T-helper 1 cell treated with Interleukin-12 subunit alpha and Interleukin-12 subunit beta and Interleukin-4 antibody, amounts not matched to agents 30 ng/mL and 1 ng/mL, for 36 hours (primary cell): ENCODE measurements at regions not wholly inside any gene's neighbourhood (a gene's known extent, or its start where the extent isn't known, plus 50 kb on each side); places are given as distances from the start of the nearest gene placed in this dataset.
"Not testable (repeated sequence)": the region's sequence is repeated elsewhere in the genome, so short reads cannot be mapped to it uniquely, and the experiment has no call there.

Experiments used
- intact Hi-C: fragments of 100-400 bp; cut with micrococcal nuclease; formaldehyde crosslinking; loops from one replicate; pipeline ENCODE4 v1.15.1; 2024

DNA sequence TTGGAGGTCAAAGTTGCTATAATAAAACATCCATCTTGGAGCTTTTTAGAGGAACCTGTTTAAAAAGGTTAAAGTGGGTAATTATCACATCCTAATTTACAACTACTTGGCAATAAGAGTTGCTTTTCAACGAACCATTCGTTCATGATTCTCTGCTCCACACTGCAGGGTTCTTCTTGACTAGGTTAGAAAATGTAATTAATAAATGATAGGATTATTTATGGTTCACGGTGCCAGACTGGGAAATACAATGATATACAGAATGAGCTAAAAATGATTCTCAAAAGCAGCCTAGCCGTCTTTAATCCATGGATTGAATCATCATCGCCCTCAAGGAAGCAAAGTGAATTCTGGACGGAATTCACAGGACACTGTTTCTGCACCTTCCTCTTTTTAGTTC is 291.2 kb downstream of the TEX29 start:
- intact Hi-C loops = no loop called here

DNA sequence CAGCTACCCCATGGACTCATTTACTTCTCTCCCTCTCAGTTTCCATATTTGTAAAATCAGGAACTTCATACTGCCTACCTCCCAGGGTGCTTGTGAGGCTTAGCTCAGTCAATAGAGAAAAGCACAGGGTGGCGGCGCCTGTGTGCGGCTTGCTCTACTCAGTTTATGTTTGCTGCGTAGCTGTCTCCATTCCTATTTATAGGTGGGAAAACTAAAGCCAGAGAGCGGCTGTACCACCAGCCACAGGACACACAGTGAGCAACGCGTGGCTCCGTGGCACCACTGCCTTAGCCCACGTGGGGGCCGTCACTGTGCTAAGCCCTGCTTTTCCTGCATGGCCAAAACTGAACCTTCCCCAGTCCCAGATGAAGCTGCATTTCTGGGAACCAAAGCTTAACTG is 292.4 kb downstream of the TEX29 start:
- intact Hi-C loops = no loop called here

DNA sequence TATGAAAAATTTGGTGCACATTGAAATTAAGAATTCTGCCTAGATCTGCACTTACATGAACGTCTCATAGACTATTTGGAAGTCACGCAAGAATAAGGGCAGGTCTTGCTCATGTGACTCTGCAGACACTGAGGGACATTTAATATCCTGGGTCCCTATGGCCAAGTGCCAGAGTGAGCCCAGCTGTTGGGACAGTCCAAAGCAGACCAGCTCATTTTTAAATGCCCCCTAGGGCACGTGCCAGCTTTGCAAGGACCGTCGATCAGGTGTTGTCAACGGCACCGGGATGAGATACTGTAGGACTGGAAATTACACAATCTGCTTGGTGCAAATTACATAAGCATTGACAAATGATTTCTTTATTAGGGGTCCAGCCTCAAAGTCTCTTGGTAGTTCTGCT is 293.6 kb downstream of the TEX29 start:
- intact Hi-C loops = no loop called here

DNA sequence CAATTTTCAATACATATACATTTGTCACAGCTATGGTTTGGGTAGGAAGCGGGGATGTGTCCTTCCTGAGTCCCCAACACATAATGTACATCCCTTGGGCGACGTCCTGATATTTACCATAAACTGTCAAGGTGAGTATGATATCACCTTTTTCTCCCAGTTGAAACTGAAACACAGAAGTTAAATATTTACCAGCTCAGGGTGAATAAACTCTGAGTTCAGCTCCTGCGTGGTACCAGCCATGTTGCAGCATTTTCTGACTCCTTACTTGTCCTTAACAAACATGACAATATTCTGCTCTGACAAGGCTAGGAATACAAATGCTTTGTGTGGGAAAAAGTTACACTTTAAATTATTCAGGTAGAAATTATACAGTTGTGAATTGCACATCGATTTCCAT is 294.2 kb downstream of the TEX29 start:
- intact Hi-C loops = no loop called here

DNA sequence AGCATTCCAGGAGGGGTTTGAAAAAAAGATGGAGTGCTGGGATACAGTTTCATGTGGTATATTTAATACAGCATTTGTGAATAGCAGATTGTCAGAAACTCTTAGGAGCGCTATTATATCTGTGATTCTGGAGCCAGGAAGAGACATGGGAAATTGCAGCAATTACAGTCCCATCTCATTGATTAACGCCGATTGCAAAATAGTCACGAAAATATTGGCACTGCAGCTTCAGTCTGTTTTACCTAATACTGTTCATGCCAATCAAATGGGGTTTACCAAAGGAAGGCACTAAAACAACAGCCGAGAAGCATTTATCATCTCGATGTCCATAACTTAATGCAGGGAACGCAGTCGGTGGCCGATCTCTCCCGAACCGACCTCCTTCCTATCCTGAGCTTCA is 295.8 kb downstream of the TEX29 start:
- intact Hi-C loops = no loop called here

DNA sequence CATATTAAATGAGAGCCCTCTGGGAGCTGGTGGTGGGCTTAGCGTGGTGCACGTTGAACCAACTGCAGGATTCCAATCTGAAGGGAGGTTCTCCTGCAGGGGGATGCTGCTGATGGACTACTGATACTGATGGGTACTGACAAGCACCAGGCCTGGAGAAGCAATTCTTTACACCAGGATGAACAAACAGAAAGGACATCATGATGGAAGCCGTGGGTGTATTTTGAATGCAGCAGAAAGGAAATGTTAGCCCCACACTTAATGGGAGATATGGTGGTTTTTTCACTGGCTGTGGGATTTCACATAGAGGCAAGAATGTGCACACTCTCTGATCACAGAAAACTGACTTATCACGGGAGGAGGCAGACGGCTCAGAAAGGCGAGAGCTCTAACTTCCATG is 299.7 kb downstream of the TEX29 start:
- intact Hi-C loops = no loop called here

DNA sequence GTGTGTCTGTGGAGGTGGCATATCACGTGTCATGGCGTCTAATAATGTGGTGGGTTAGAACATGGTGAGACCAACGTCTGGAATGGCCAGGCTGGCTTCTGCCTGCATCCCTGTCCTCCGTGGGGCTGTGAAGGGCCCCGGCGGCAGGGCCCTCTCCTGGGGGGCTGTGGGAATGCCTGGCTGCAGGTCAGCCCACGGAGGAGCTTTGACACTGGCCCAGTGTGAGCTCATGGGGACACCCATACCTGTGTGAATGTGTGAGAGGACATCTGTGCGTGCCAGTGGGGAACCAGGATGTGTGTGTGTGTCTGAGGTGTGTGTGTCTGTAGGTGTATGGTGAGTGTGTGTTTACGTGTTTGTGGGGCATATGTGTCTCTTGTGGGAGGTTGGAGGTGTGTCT is 300.1 kb downstream of the TEX29 start:
- intact Hi-C loops = no loop called here

DNA sequence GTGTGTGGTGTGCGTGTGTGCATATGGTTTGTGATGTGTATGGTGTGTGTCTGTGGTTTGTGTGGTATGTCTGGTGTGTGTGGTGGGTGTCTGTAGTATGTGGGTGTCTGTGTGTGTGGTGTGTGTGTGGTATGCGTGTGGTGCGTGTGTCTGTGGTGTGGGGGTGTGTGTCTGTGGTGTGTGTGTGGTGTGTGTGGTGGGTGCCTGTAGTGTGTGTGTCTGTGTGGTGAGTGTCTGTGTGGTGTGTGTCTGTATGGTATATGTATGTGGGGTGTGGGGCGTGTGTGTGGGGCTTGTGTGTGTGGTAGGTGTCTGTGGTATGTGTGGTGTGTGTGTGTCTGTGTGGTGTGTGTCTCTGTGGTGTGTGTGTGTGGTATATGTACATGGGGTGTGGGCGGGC is 300.7 kb downstream of the TEX29 start:
- intact Hi-C loops = no loop called here

DNA sequence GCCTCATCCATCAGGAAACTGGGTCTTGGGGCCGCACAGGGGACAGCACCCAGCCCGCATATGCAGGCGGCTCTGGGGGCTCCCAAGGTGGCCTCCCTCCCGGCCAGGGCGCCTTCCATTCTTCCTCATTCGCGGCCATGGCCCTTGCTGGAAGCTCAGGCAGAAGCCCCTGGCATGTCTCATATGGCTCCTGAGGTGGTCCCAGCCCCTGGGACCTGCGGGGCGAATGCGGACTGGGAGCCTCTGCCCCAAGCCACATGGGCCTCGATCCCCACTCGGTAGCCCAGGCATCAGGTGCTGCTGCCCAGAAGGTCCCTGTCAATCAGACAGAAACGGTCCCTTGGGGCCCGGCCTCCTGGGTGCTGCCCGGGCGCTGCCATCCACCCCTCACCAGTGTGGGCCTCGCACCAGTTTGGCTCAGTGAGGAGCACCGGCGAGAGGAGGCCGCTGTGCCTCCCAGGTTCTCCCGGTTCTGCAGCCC is 301.6 kb downstream of the TEX29 start:
- intact Hi-C loops = no loop called here

DNA sequence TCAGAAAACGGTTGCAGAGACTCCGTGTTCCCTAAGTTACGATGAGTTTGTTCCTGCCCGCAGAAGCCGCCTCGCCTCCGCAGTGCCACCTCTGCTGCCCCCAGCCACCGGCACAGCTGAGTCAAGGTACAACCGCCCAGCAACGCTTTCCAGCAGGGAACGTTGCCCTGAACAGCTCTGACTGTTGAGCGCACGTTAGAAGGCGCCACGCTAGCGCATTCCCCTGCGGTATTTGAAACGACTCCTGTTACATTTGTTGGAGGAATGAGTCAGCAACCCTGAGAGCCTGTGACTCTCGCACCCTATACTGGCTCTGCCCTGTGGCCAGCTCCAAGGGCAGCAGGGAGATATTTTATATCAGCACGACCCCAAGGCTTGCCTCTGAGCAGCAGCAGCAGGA is 302.8 kb downstream of the TEX29 start:
- intact Hi-C loops = no loop called here

DNA sequence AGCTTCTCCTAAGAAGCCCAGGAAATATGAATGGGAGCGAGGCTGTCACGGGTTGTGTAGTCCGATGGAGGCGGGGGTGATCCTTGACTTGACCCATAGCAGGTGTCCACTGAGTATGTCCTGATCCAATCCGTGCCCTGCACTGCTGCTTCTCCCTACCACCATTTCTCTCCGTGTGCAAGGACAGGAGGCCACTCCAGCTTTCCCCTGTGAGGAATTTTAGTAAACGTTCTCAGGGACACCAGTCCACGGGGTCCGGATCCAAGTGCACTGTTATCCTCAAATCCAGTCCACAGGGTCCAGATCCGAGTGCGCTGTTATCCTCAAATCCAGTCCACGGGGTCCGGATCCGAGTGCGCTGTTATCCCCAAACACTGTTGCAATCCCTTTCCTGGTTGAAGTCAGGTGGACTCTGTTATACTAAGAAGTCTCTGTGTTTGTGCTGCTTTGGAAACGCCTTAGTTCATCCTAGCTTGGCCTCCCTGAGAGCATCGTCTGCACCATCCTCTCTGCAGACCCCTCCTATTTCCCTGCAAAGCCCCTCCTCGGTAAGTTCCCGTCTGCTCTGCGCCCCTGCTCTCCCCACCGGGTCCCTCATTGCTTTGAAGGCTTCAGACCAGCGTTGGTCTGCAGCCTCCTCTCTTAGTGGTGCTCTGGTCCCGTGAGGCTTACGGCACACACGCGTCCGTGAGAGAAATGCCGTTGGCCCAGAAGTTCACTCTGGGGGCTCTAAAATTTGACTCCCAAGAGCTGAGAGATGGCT is 303.5 kb downstream of the TEX29 start:
- intact Hi-C loops = no loop called here

DNA sequence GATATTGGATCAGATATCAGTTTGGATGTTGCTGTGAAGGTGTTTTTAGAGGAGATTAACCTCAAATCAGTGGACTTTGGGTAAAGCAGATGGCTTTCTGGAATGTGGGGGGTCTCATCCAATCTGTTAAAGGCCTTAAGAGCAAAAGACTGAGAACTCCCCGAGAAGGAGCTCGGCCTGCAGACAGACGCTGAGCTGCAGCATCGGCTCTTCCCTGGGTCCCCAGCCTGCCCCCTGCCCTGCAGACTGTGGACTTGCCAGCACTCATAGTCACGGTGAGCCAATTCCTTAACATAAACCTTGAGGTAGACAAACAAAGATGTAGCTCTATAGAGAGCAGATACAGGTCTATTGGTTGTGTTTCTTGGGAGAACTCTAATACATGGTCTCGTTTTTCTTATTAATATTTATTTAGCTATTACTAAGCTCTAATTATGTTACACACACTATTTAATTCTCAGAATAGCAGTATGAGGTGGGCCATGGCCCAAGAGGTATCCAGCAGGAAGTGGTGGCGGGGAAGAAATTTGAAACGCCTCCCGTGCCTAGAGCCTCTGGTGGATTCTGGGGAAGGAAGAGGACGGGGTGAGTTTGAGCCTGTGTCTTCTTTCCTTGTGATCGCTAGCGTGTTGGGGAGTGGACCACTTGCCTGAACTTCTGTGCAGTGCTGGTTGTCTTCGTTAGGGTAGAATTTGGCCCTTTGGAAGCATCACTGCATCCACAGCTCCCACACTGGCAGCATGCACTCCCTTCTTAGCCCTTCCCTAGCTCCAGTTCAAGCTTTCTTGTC is 305.3 kb downstream of the TEX29 start:
- intact Hi-C loops = no loop called here

DNA sequence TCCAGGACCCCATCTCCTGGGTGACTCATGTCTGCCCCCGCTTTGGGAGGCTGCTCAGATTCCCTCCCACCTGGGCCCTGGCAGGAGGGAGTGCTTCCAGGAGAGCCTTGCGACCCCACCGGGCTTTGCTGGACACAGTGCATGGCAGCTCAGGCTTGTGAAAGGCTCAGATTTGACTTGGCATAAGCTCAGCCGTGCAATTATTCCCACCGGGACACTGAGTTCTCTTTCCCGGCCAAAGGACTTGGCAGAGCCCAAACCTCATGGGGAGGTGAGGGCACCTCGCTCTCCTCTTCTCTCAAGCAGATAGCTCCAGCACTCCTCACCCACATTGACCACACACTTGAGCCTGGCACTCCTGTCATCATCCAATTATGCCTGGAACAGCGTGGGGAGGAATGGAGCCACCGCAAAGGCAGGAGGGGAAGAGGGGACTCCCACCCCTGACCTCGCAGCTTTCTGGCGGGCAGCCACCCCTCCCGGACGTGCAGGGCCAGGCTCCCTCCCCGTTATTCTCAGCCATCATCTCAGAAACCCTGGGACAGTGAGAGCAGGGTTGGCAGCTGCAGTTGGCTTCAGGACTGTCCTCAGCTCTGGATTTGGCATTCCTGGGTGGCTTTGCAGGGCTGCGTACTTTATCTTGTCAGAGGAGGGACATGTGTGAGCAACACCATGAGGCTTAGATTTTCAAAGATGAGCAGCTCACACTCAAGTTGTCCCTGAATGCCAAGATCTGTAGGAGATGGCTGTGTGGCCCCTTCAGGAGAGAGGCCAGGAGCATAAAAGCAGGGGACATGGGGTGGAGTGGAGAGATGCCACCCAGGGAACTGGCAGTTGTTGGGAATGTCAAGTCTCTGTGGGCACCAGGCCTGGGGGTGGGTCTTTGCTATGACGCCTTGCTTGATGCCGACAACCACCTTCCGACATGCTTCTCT is 306.2 kb downstream of the TEX29 start:
- intact Hi-C loops = no loop called here

DNA sequence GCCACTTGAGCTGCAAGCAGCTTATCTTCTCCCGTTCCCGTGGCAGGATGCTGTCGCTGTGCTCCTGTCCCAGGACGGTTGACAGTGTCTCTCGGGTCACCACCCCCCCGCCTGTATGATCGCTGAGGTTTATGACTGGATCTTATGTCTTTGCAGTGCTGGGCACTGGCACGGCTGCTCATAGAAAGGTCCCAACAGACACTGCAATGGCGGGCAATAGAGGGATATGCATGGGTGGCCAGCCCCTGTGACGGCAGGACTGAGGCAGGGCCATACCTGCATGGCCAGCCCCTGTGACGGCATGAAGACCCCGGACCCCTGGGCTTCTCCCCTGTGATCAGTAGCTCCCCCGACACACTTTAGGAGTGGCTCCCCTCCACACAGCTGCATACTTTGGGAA is 307.2 kb downstream of the TEX29 start:
- intact Hi-C loops = no loop called here

DNA sequence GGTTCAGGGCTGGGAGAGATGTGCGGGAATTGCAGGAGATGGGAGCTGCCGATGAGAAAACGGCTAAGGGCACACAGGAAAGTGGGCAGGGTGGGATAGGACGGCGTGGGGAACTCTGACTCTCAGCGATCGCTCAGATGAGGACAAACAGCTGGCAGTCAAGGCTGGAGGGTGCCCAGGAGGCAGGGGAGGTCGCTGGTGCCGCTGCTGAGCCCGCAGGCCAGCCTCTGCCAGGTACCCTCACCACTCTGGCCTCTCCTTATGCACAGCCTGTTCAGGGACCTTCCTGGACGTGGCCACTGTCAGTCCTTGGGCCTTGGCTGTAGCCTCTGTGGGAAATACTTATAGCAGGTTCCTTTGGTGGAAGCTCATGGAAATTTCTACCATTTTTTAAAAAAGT is 308.6 kb downstream of the TEX29 start:
- intact Hi-C loops = no loop called here

DNA sequence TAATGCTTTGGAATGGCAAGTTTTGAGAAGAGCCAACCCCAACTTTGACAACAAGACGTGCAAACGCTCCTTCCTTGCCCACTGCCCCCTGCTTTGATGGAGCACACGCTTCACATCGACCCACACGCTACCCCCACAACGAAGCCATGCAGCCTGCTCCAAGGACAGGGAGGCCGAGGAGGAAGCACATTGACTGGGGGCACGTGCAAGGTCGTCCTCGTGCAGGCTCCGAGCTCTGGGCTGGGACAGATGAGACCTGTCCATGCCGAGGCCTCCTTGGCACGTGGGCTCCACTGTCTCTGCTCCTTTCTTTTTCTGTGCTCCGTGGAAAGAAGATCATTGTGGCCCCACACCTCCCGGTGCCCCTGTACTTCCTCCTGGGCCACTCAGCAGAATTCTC is 309.0 kb downstream of the TEX29 start:
- intact Hi-C loops = no loop called here

DNA sequence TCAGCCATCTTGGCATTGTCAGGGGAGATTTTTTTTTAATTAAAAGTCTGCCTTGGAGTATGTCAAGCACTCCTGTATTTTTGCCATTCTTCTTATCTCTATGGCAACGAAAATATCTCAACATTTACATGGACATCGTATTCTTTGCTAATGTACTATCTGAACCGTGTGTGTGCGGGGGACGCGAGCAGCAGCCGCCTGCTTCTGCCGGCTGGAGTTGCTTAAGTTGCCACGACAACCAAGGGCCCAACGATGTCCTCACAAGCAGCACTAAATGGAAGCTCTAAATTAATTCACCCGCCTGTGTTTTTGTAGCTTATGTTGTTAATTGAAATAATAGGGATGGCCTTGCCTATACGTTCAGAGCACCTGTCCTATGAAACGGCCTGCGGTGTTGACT is 309.5 kb downstream of the TEX29 start:
- intact Hi-C loops = no loop called here

DNA sequence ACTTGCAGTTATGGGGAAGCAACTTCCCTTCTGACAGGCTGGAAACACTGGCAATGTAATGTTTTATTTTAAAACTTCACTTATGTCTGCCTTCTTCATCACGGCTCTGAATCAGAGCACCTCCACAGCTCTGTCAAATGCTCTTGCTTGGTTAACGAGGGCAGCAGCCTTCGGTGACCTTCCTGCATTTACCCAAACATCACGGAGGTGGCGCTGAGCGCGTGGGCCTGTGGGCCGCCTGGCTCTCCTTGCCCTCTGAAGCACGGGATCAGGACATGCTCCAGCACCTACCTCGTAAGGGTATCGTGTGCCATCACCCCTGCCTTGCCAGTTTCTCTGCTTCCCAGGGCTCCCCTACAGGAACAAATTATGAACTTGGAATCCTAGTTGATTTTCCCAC is 310.0 kb downstream of the TEX29 start:
- intact Hi-C loops = no loop called here

DNA sequence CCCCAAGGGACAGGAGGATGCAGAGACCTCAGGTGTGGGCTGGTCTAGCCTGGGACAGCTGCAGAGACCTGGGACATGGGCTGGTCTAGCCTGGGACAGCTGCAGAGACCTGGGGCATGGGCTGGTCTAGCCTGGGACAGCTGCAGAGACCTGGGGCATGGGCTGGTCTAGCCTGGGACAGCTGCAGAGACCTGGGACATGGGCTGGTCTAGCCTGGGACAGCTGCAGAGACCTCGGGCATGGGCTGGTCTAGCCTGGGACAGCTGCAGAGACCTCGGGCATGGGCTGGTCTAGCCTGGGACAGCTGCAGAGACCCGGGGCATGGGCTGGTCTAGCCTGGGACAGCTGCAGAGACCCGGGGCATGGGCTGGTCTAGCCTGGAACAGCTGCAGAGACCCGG is 310.8 kb downstream of the TEX29 start:
- intact Hi-C loops = not testable (repeated sequence)

DNA sequence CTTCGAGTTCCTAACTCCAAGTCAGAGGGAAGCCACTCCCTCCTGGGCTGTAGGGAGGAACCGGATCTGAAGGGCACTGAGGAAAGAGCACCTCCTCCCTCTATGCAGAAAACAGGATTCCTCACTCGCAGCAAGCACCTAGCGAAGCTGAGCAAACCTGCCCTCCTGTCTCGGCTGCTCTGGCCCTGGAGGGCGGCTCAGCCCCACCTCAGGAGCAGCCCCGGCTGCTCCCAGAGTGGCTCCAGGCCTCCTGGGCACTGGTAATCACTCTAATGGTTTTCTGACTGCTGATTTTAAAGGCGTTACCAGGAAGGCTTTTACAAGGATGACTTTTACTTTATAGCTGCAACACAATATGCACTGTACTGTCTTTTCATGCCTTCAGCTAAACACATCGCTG is 312.5 kb downstream of the TEX29 start:
- intact Hi-C loops = no loop called here

DNA sequence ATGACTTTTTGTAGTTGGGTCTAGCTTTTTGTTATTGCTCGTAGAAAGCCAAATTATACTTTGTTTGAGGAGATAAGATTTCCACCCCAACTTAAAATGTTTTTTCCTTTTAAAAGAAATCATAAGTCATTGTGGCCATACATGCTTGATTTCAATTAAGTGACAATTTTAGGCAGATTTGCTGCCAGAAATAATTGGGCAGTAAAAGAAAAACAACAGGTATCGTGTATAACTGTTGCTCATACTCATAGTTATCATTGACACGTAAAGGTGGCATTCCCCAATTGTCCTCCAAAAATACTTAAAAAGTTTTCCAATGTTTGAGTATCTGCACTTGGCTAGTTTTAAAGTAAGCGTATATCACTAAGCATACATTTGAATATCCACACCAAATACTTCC is 313.0 kb downstream of the TEX29 start:
- intact Hi-C loops = no loop called here

DNA sequence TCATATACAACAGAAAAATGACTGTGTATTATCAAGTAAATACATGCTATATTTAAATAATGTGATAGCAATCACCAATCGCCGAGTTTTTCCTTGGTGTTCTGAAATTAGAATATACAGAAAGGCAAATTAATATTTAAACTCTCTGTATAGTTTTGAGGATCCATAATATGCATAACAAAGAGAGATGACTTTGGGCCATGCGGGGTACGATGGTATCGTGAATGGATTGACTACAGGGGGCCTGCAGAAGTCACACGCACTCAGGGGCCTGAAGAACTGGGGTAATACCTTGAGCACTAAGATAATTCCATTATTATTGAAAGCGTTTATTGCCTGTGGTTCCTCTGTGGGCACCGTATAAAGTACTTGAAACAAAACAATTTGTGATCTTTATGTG is 314.0 kb downstream of the TEX29 start:
- intact Hi-C loops = no loop called here
